ENCODE measurements at regions not wholly inside any gene's neighbourhood (a gene's known extent, or its start where the extent isn't known, plus 50 kb on each side); places are given as distances from the start of the nearest gene placed in this dataset.

- DNase-seq (no peak), ATAC-seq (no peak)
- H3K36me3 Mint-ChIP-seq (ENCODE audit: low read depth): no peaks in the 10 kb centered on the region
- no peaks in the 10 kb centered on the region for H3K27me3 Mint-ChIP-seq
- H3K27ac Mint-ChIP-seq: no peak overlapping the region
- H3K4me1 Mint-ChIP-seq: peaks cover 13% of the 10 kb centered on the region
- H3K4me3 Mint-ChIP-seq: no peak overlapping the region
- no peaks in the 10 kb centered on the region for H3K9me3 Mint-ChIP-seq
Measured at GRCh38 chr13:30359991-30360390, 52.6 kb upstream of the KATNAL1 start.

GRCh38 chr13:30360586-30360985, 53.2 kb upstream of the KATNAL1 start:
- Mint-ChIP-seq H3K36me3 (ENCODE audit: low read depth) (no peaks in the 10 kb centered on the region), H3K27ac (no peak overlapping the region)

GRCh38 chr13:30362005-30362788, 54.8 kb upstream of the KATNAL1 start:
- H3K27me3 Mint-ChIP-seq: no peaks in the 10 kb centered on the region
- H3K9me3 Mint-ChIP-seq: no peaks in the 10 kb centered on the region
- DNase-seq (no peak), ATAC-seq (no peak)
- no peak overlapping the region for H3K27ac Mint-ChIP-seq
- H3K4me3 Mint-ChIP-seq: no peak overlapping the region
- peaks cover 6% of the 10 kb centered on the region for H3K4me1 Mint-ChIP-seq
- no peaks in the 10 kb centered on the region for H3K36me3 Mint-ChIP-seq (ENCODE audit: low read depth)

More at GRCh38 chr13:30360586-30360985, 53.2 kb upstream of the KATNAL1 start:
- Mint-ChIP-seq H3K4me1 (peaks cover 9% of the 10 kb centered on the region), H3K27me3 (no peaks in the 10 kb centered on the region), H3K9me3 (no peaks in the 10 kb centered on the region), H3K4me3 (no peak overlapping the region)
- DNase-seq (no peak), ATAC-seq (no peak)

- Mint-ChIP-seq H3K9me3 (no peaks in the 10 kb centered on the region), H3K27ac (no peak overlapping the region), H3K4me1 (peaks cover 6% of the 10 kb centered on the region), H3K36me3 (ENCODE audit: low read depth) (no peaks in the 10 kb centered on the region), H3K27me3 (no peaks in the 10 kb centered on the region), H3K4me3 (no peak overlapping the region)
- no peak for DNase-seq
- ATAC-seq: no peak
Measured at GRCh38 chr13:30362869-30363268, 55.5 kb upstream of the KATNAL1 start.

GRCh38 chr13:30363725-30364124, 56.4 kb upstream of the KATNAL1 start:
- no peak for DNase-seq
- no peaks in the 10 kb centered on the region for H3K9me3 Mint-ChIP-seq
- H3K27me3 Mint-ChIP-seq: no peaks in the 10 kb centered on the region
- no peak overlapping the region for H3K27ac Mint-ChIP-seq
- ATAC-seq: no peak
- H3K4me3 Mint-ChIP-seq: no peak overlapping the region
- no peaks in the 10 kb centered on the region for H3K36me3 Mint-ChIP-seq (ENCODE audit: low read depth)
- H3K4me1 Mint-ChIP-seq: peaks cover 9% of the 10 kb centered on the region

- ATAC-seq (no peak), DNase-seq (no peak)
- Mint-ChIP-seq H3K4me1 (peaks cover 13% of the 10 kb centered on the region), H3K27me3 (no peaks in the 10 kb centered on the region), H3K9me3 (no peaks in the 10 kb centered on the region), H3K4me3 (no peak overlapping the region), H3K36me3 (ENCODE audit: low read depth) (no peaks in the 10 kb centered on the region), H3K27ac (no peak overlapping the region)
Measured at GRCh38 chr13:30364133-30364532, 56.8 kb upstream of the KATNAL1 start.

- ATAC-seq (no peak), DNase-seq (no peak)
- H3K36me3 Mint-ChIP-seq (ENCODE audit: low read depth): no peaks in the 10 kb centered on the region
- H3K27ac Mint-ChIP-seq: no peak overlapping the region
- H3K4me1 Mint-ChIP-seq: peaks cover 16% of the 10 kb centered on the region
- no peak overlapping the region for H3K4me3 Mint-ChIP-seq
- H3K27me3 Mint-ChIP-seq: no peaks in the 10 kb centered on the region
- H3K9me3 Mint-ChIP-seq: no peaks in the 10 kb centered on the region
Measured at GRCh38 chr13:30364876-30365275, 57.4 kb upstream of the UBE2L5 start.

GRCh38 chr13:30366088-30366487, 56.2 kb upstream of the UBE2L5 start:
- H3K36me3 Mint-ChIP-seq (ENCODE audit: low read depth): no peaks in the 10 kb centered on the region
- peaks cover 28% of the 10 kb centered on the region for H3K4me1 Mint-ChIP-seq
- H3K27me3 Mint-ChIP-seq: no peaks in the 10 kb centered on the region
- H3K9me3 Mint-ChIP-seq: no peaks in the 10 kb centered on the region
- H3K4me3 Mint-ChIP-seq: no peak overlapping the region
- ATAC-seq (no peak), DNase-seq (no peak)
- H3K27ac Mint-ChIP-seq: no peak overlapping the region

- no peak overlapping the region for H3K4me3 Mint-ChIP-seq
- no peaks in the 10 kb centered on the region for H3K9me3 Mint-ChIP-seq
- ATAC-seq (no peak), DNase-seq (no peak)
- H3K36me3 Mint-ChIP-seq (ENCODE audit: low read depth): no peaks in the 10 kb centered on the region
- H3K27me3 Mint-ChIP-seq: no peaks in the 10 kb centered on the region
- H3K4me1 Mint-ChIP-seq: peaks cover 40% of the 10 kb centered on the region
- no peak overlapping the region for H3K27ac Mint-ChIP-seq
Measured at GRCh38 chr13:30367296-30367695, 55.0 kb upstream of the UBE2L5 start.

GRCh38 chr13:30370146-30370545, 52.1 kb upstream of the UBE2L5 start:
- H3K27ac Mint-ChIP-seq: peak overlapping the region; percentile 29
- no peaks in the 10 kb centered on the region for H3K27me3 Mint-ChIP-seq
- ATAC-seq (no peak), DNase-seq (no peak)
- no peaks in the 10 kb centered on the region for H3K9me3 Mint-ChIP-seq
- H3K4me3 Mint-ChIP-seq: no peak overlapping the region
- H3K4me1 Mint-ChIP-seq: peaks cover 65% of the 10 kb centered on the region
- H3K36me3 Mint-ChIP-seq (ENCODE audit: low read depth): peaks cover 2% of the 10 kb centered on the region

GRCh38 chr13:30370916-30371521, 51.3 kb upstream of the UBE2L5 start:
- peaks cover 2% of the 10 kb centered on the region for H3K36me3 Mint-ChIP-seq (ENCODE audit: low read depth)

GRCh38 chr13:30371649-30372265, 50.5 kb upstream of the UBE2L5 start:
- Mint-ChIP-seq H3K9me3 (no peaks in the 10 kb centered on the region), H3K4me3 (peak overlapping the region; percentile 48), H3K27ac (peak overlapping the region; percentile 83), H3K36me3 (ENCODE audit: low read depth) (peaks cover 2% of the 10 kb centered on the region), H3K4me1 (peaks cover 78% of the 10 kb centered on the region), H3K27me3 (no peaks in the 10 kb centered on the region)
- peak; percentile 64 for DNase-seq
- peak; percentile 74 for ATAC-seq

More at GRCh38 chr13:30370916-30371521, 51.3 kb upstream of the UBE2L5 start:
- H3K27me3 Mint-ChIP-seq: no peaks in the 10 kb centered on the region
- no peak for DNase-seq
- H3K4me1 Mint-ChIP-seq: peaks cover 71% of the 10 kb centered on the region
- H3K9me3 Mint-ChIP-seq: no peaks in the 10 kb centered on the region
- H3K4me3 Mint-ChIP-seq: peak overlapping the region; percentile 48
- ATAC-seq: no peak
- H3K27ac Mint-ChIP-seq: peak overlapping the region; percentile 83

Measured in activated naive CD8-positive, alpha-beta T cell treated with anti-CD3 and anti-CD28 coated beads, Interleukin-2, amount 50 U/mL, for 24 hours (primary cell).